ENCODE measurements at regions not wholly inside any gene's neighbourhood (a gene's known extent, or its start where the extent isn't known, plus 50 kb on each side); places are given as distances from the start of the nearest gene placed in this dataset.

- H3K4me3 ChIP-seq (ENCODE audit: low read depth, low read length): no peak overlapping the region
- TF ChIP-seq CTCF (IDR thresholded peaks at IDR 0.05; ENCODE audit: low read depth, low read length): no peak
Measured at GRCh38 chr1:60386249-60386648, 312.7 kb upstream of the C1orf87 start.

GRCh38 chr1:60376196-60376595 is 302.6 kb upstream of the C1orf87 start:
- TF ChIP-seq CTCF (IDR thresholded peaks at IDR 0.05; ENCODE audit: low read depth, low read length): no peak
- H3K4me3 ChIP-seq (ENCODE audit: low read depth, low read length): no peak overlapping the region

GRCh38 chr1:60374537-60374936 is 301.0 kb upstream of the C1orf87 start:
- H3K4me3 ChIP-seq (ENCODE audit: low read depth, low read length): no peak overlapping the region
- TF ChIP-seq CTCF (IDR thresholded peaks at IDR 0.05; ENCODE audit: low read depth, low read length): no peak

GRCh38 chr1:60367532-60367931 is 294.0 kb upstream of the C1orf87 start:
- TF ChIP-seq CTCF (IDR thresholded peaks at IDR 0.05; ENCODE audit: low read depth, low read length): no peak
- no peak overlapping the region for H3K4me3 ChIP-seq (ENCODE audit: low read depth, low read length)

- H3K4me3 ChIP-seq (ENCODE audit: low read depth, low read length): no peak overlapping the region
Measured at GRCh38 chr1:60359431-60359830, 285.9 kb upstream of the C1orf87 start.

GRCh38 chr1:60350531-60350930 is 277.0 kb upstream of the C1orf87 start:
- TF ChIP-seq CTCF (IDR thresholded peaks at IDR 0.05; ENCODE audit: low read depth, low read length): no peak
- H3K4me3 ChIP-seq (ENCODE audit: low read depth, low read length): no peak overlapping the region

More at GRCh38 chr1:60359431-60359830, 285.9 kb upstream of the C1orf87 start:
- TF ChIP-seq CTCF (IDR thresholded peaks at IDR 0.05; ENCODE audit: low read depth, low read length): no peak

GRCh38 chr1:60348884-60349283 is 275.3 kb upstream of the C1orf87 start:
- H3K4me3 ChIP-seq (ENCODE audit: low read depth, low read length): no peak overlapping the region
- no peak for TF ChIP-seq CTCF (IDR thresholded peaks at IDR 0.05; ENCODE audit: low read depth, low read length)
